ENCODE measurements at regions not wholly inside any gene's neighbourhood (a gene's known extent, or its start where the extent isn't known, plus 50 kb on each side); places are given as distances from the start of the nearest gene placed in this dataset.

DNA sequence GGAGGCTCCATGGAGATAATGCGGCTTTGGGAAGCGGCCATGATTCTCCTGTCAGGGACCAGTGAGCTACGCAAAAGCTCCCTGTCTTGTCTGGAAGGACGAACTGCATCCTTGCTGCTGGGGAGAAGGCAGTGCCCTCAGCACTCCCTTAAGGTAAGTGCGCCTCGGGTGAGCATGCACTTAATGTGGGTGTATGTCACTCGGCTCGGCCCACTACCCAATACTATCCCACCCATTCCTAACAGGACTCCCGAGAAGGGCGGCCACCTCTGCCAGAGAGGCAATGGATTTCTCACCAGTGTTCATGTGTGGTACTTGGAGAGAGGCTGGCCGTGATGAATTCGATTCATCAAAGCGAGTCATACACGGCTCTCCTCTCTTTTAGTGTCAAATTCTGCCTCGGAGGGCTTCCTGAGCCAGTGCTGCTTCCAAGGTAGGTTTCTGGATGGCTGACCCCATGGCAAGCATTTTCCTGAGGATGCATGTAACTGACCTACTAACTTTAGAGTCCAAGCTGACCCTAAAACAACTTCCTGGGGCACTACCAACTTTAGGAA lies 151.7 kb upstream of the RTL1 start:
- WGBS, 2 donors = 91 to 93% methylated on average over 13 to 15 of the region's 15 CpGs
- TF ChIP-seq, protein P1, sequence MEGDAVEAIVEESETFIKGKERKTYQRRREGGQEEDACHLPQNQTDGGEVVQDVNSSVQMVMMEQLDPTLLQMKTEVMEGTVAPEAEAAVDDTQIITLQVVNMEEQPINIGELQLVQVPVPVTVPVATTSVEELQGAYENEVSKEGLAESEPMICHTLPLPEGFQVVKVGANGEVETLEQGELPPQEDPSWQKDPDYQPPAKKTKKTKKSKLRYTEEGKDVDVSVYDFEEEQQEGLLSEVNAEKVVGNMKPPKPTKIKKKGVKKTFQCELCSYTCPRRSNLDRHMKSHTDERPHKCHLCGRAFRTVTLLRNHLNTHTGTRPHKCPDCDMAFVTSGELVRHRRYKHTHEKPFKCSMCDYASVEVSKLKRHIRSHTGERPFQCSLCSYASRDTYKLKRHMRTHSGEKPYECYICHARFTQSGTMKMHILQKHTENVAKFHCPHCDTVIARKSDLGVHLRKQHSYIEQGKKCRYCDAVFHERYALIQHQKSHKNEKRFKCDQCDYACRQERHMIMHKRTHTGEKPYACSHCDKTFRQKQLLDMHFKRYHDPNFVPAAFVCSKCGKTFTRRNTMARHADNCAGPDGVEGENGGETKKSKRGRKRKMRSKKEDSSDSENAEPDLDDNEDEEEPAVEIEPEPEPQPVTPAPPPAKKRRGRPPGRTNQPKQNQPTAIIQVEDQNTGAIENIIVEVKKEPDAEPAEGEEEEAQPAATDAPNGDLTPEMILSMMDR (IDR thresholded peaks at IDR 0.05) = no peak
- TF ChIP-seq POLR2A (IDR thresholded peaks at IDR 0.05) = no peak
- H3K4me3 ChIP-seq (ENCODE audit: low read depth, poor library complexity, severe bottlenecking) = no peak overlapping the region
- intact Hi-C loops (cut with DNase I; ENCODE audit: low total_unique reads) = no loop called here
- no peak for DNase-seq (ENCODE audit: low spot score in 2 of 2)

DNA sequence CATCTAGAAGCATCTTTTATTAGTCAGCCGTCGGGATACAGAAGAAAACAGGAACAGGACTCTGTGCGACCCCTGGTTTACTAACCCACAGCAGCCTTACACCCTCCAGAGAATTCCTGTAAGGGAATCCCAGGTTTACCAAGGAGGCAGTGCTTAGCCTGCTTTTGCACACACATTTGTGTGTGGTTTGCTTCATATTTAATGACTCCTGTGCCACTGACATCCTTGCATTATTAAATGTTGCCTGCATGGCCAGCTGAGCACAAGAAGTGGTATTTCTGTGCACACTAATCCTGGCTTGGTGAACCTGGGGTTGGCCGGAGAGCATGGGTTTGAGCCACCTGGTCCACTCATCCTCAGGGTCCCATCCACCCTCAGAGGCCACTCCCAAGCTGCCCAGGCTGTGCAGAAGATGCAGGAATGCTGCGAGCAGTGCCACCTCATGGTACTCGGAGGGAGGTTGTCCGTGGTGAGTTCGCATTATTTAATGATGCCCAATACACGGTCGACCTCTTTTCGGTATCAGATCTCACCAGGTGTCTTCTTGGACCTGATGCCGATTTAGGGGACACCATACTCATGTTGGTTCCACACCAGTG lies 152.4 kb upstream of the RTL1 start:
- DNase-seq (ENCODE audit: low spot score in 2 of 2) = no peak
- no peak overlapping the region for H3K4me3 ChIP-seq (ENCODE audit: low read depth, poor library complexity, severe bottlenecking)
- intact Hi-C loops (cut with DNase I; ENCODE audit: low total_unique reads) = no loop called here
- WGBS, 2 donors = 93 to 97% methylated on average over 12 of the region's 12 CpGs
- TF ChIP-seq, protein P1 (IDR thresholded peaks at IDR 0.05) = no peak
- no peak for TF ChIP-seq POLR2A (IDR thresholded peaks at IDR 0.05)

DNA sequence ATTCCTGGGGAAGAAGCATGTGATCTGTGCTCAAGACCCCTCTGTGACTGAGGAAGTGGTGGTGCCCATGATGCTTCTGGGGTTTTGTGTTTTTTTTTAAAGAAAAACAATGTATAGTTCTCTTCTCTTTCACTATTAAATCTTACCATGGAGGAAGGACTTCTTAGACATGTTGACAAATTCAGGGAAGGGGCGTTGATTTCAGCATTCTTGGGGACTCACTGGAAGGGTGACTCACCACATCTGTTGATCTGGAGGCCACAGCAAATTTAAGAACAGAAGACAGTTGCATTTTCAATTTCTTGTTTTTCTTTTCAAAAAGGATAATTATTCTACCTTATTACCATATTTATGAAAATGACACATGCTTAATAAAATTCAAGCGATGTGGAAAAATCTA lies 152.9 kb upstream of the RTL1 start:
- WGBS, 2 donors = 84 to 88% methylated on average over 2 of the region's 2 CpGs
- no peak for DNase-seq (ENCODE audit: low spot score in 2 of 2)
- TF ChIP-seq, protein P1 (IDR thresholded peaks at IDR 0.05) = no peak
- no peak for TF ChIP-seq POLR2A (IDR thresholded peaks at IDR 0.05)
- intact Hi-C loops (cut with DNase I; ENCODE audit: low total_unique reads) = no loop called here
- no peak overlapping the region for H3K4me3 ChIP-seq (ENCODE audit: low read depth, poor library complexity, severe bottlenecking)

DNA sequence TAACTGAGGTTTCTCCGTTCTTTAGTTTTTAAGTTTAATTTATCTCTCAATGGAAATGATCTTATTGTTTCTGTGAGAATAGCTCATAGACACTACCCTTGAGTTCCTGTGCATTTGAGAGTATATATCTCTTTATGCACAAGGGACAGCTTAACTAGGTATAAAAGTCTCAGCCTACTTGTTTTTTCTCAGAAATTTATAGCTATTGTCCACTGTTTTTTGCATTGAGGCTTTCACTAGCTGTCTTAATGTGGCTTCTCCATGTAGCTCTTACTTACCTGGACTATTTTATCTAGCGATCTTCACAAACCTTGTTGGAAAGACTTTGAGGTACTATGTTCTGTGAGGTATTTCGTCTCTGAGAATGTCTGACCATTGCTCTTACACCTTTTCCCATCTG lies 153.9 kb upstream of the RTL1 start:
- 95 to 97% methylated on average over 3 of the region's 3 CpGs for WGBS, 2 donors
- TF ChIP-seq, protein P1 (IDR thresholded peaks at IDR 0.05) = no peak
- no peak for TF ChIP-seq POLR2A (IDR thresholded peaks at IDR 0.05)
- no peak for DNase-seq (ENCODE audit: low spot score in 2 of 2)
- H3K4me3 ChIP-seq (ENCODE audit: low read depth, poor library complexity, severe bottlenecking) = no peak overlapping the region
- intact Hi-C loops (cut with DNase I; ENCODE audit: low total_unique reads) = no loop called here

DNA sequence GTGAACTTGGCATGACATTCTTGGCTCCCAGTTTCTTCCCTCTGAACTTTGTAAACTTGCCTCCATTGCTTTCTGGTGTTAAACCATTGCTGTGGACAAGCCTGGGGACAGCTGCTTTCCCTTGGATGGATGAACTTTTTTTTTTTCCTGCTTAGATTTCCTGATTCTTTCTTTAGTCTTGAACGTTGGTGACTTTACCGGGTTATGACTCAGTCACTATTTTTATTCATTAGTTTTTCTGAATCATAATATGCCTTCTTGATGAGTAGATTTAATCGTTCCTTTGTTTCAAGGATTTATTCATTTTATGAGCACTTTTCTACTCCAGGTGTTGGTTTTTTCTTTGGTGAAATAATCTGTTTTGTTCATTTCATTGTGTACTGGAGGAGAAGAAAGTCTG lies 155.0 kb upstream of the RTL1 start:
- DNase-seq (ENCODE audit: low spot score in 2 of 2) = no peak
- no peak overlapping the region for H3K4me3 ChIP-seq (ENCODE audit: low read depth, poor library complexity, severe bottlenecking)
- intact Hi-C loops (cut with DNase I; ENCODE audit: low total_unique reads) = no loop called here
- TF ChIP-seq POLR2A (IDR thresholded peaks at IDR 0.05) = no peak
- TF ChIP-seq, protein P1 (IDR thresholded peaks at IDR 0.05) = no peak
- WGBS, 2 donors = 38 to 42% methylated on average over 3 of the region's 3 CpGs

DNA sequence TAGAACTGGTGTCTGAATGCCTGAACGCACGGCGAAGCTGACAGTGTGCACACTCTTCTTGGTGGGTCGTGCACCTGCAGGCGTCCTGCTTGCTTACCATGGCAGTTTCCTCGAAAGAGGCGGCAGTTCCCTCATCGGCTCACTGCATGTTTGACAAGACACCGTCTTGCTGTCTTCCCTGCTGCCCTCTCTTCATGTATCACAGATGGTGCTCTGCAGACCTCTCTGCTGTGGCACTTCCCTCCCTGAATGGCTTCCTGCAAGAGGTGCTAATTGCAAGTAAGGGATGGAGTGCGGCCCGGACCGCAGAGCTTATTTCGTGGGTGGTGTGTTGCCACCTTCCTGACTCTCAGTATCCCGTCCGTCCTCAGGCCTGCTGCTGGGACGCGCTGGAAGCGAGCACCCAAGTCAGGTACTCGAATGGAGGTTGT lies 156.7 kb upstream of the RTL1 start:
- WGBS, 2 donors = 91 to 93% methylated on average over 19 of the region's 19 CpGs
- intact Hi-C loops (cut with DNase I; ENCODE audit: low total_unique reads) = no loop called here
- TF ChIP-seq, protein P1 (IDR thresholded peaks at IDR 0.05) = no peak
- no peak for TF ChIP-seq POLR2A (IDR thresholded peaks at IDR 0.05)
- no peak overlapping the region for H3K4me3 ChIP-seq (ENCODE audit: low read depth, poor library complexity, severe bottlenecking)
- no peak for DNase-seq (ENCODE audit: low spot score in 2 of 2)
